ENCODE measurements at regions not wholly inside any gene's neighbourhood (a gene's known extent, or its start where the extent isn't known, plus 50 kb on each side); places are given as distances from the start of the nearest gene placed in this dataset.

- no peak overlapping the region for H3K9ac ChIP-seq (ENCODE audit: low read length)
- H3K27ac ChIP-seq (ENCODE audit: low read depth, low read length, poor library complexity, severe bottlenecking): no peak overlapping the region
These were observed 909.0 kb downstream of the EPHA4 start for GRCh38 chr2:220663065-220663464.

GRCh38 chr2:220664272-220665107 is 907.6 kb downstream of the EPHA4 start:
- Histone ChIP-seq H3K79me2 (ENCODE audit: insufficient read depth, low read length) (no peaks in the 10 kb centered on the region), H3K4me2 (ENCODE audit: low read length) (no peak overlapping the region), H3F3A (ENCODE audit: insufficient read depth, low read length) (no peaks in the 10 kb centered on the region), H3K9me3 (ENCODE audit: low read length) (no peaks in the 10 kb centered on the region), H3K27ac (ENCODE audit: low read depth, low read length, poor library complexity, severe bottlenecking) (no peak overlapping the region), H3K27me3 (ENCODE audit: insufficient read depth, low read length) (no peaks in the 10 kb centered on the region), H3K9me2 (ENCODE audit: low read depth, low read length) (no peaks in the 10 kb centered on the region), H3K9ac (ENCODE audit: low read length) (no peak overlapping the region), H3K4me1 (ENCODE audit: insufficient read depth, low read length, severe bottlenecking) (no peaks in the 10 kb centered on the region), H2AFZ (ENCODE audit: low read length) (no peak overlapping the region), H3K36me3 (ENCODE audit: insufficient read depth, low read length) (no peaks in the 10 kb centered on the region), H4K20me1 (ENCODE audit: insufficient read depth, low read length) (no peaks in the 10 kb centered on the region), H3K4me3 (ENCODE audit: low read depth, low read length, poor library complexity, severe bottlenecking) (no peak overlapping the region)
- no peak for TF ChIP-seq CTCF (IDR thresholded peaks at IDR 0.05; ENCODE audit: low read length)
- TF ChIP-seq EZH2 (IDR thresholded peaks at IDR 0.05; ENCODE audit: borderline replicate concordance, low read length): no peak

More at GRCh38 chr2:220663065-220663464, 909.0 kb downstream of the EPHA4 start:
- Histone ChIP-seq H3K27me3 (ENCODE audit: insufficient read depth, low read length) (no peaks in the 10 kb centered on the region), H3K4me2 (ENCODE audit: low read length) (no peak overlapping the region), H3K4me1 (ENCODE audit: insufficient read depth, low read length, severe bottlenecking) (no peaks in the 10 kb centered on the region), H3K36me3 (ENCODE audit: insufficient read depth, low read length) (no peaks in the 10 kb centered on the region), H3K79me2 (ENCODE audit: insufficient read depth, low read length) (no peaks in the 10 kb centered on the region), H4K20me1 (ENCODE audit: insufficient read depth, low read length) (no peaks in the 10 kb centered on the region), H3K4me3 (ENCODE audit: low read depth, low read length, poor library complexity, severe bottlenecking) (no peak overlapping the region), H3K9me3 (ENCODE audit: low read length) (no peaks in the 10 kb centered on the region), H3F3A (ENCODE audit: insufficient read depth, low read length) (no peaks in the 10 kb centered on the region), H2AFZ (ENCODE audit: low read length) (no peak overlapping the region), H3K9me2 (ENCODE audit: low read depth, low read length) (no peaks in the 10 kb centered on the region)
- TF ChIP-seq EZH2 (IDR thresholded peaks at IDR 0.05; ENCODE audit: borderline replicate concordance, low read length) (no peak), CTCF (IDR thresholded peaks at IDR 0.05; ENCODE audit: low read length) (no peak)

- H3K9ac ChIP-seq (ENCODE audit: low read length): no peak overlapping the region
- no peak overlapping the region for H3K4me3 ChIP-seq (ENCODE audit: low read depth, low read length, poor library complexity, severe bottlenecking)
- TF ChIP-seq EZH2 (IDR thresholded peaks at IDR 0.05; ENCODE audit: borderline replicate concordance, low read length) (no peak), CTCF (IDR thresholded peaks at IDR 0.05; ENCODE audit: low read length) (no peak)
- no peak overlapping the region for H3K4me2 ChIP-seq (ENCODE audit: low read length)
- no peaks in the 10 kb centered on the region for H4K20me1 ChIP-seq (ENCODE audit: insufficient read depth, low read length)
- no peaks in the 10 kb centered on the region for H3F3A ChIP-seq (ENCODE audit: insufficient read depth, low read length)
- no peaks in the 10 kb centered on the region for H3K79me2 ChIP-seq (ENCODE audit: insufficient read depth, low read length)
- H3K27me3 ChIP-seq (ENCODE audit: insufficient read depth, low read length): no peaks in the 10 kb centered on the region
- no peaks in the 10 kb centered on the region for H3K4me1 ChIP-seq (ENCODE audit: insufficient read depth, low read length, severe bottlenecking)
- no peak overlapping the region for H2AFZ ChIP-seq (ENCODE audit: low read length)
- no peak overlapping the region for H3K27ac ChIP-seq (ENCODE audit: low read depth, low read length, poor library complexity, severe bottlenecking)
- no peaks in the 10 kb centered on the region for H3K36me3 ChIP-seq (ENCODE audit: insufficient read depth, low read length)
- no peaks in the 10 kb centered on the region for H3K9me2 ChIP-seq (ENCODE audit: low read depth, low read length)
- no peaks in the 10 kb centered on the region for H3K9me3 ChIP-seq (ENCODE audit: low read length)
These were observed 907.0 kb downstream of the EPHA4 start for GRCh38 chr2:220665108-220665471.

Measured in OCI-LY1 (cell line).